IPS-NIHi7 (cell line): ENCODE measurements at regions not wholly inside any gene's neighbourhood (a gene's known extent, or its start where the extent isn't known, plus 50 kb on each side); places are given as distances from the start of the nearest gene placed in this dataset.

ENCODE experiments used
- DNase-seq: peaks from one replicate; pipeline ENCODE4 v3.0.0; 2012; ENCODE audit warnings: mixed read lengths; ENCODE audit errors: extremely low spot score

- DNase-seq, result no peak
Measured at GRCh38 chr12:92000597-92000996, 145.0 kb downstream of the BTG1 start.

GRCh38 chr12:91999823-92000222 lies 145.8 kb downstream of the BTG1 start:
- no peak for DNase-seq

- no peak for DNase-seq
Measured at GRCh38 chr12:91998316-91998715, 147.3 kb downstream of the BTG1 start.

- no peak for DNase-seq
Measured at GRCh38 chr12:91994208-91994797, 151.3 kb downstream of the BTG1 start.

- DNase-seq, result no peak
Measured at GRCh38 chr12:91993287-91994017, 152.2 kb downstream of the BTG1 start.

GRCh38 chr12:91991399-91992187 lies 154.1 kb downstream of the BTG1 start:
- no peak for DNase-seq

- no peak for DNase-seq
Measured at GRCh38 chr12:91990525-91990924, 155.1 kb downstream of the BTG1 start.

GRCh38 chr12:91989143-91989542 lies 156.5 kb downstream of the BTG1 start:
- no peak for DNase-seq

- DNase-seq, result no peak
Measured at GRCh38 chr12:91988086-91988923, 157.3 kb downstream of the BTG1 start.

GRCh38 chr12:91986084-91986483 lies 159.6 kb downstream of the BTG1 start:
- DNase-seq, result no peak

GRCh38 chr12:91985002-91985787 lies 160.5 kb downstream of the BTG1 start:
- DNase-seq, result no peak

GRCh38 chr12:91984556-91984955 lies 161.1 kb downstream of the BTG1 start:
- no peak for DNase-seq

GRCh38 chr12:91983935-91984334 lies 161.7 kb downstream of the BTG1 start:
- no peak for DNase-seq

GRCh38 chr12:91982946-91983345 lies 162.7 kb downstream of the BTG1 start:
- DNase-seq, result no peak

- DNase-seq, result no peak
Measured at GRCh38 chr12:91980389-91980821, 165.2 kb downstream of the BTG1 start.

- DNase-seq, result no peak
Measured at GRCh38 chr12:91978143-91978542, 167.5 kb downstream of the BTG1 start.

- no peak for DNase-seq
Measured at GRCh38 chr12:91975891-91976290, 169.8 kb downstream of the BTG1 start.

- DNase-seq, result no peak
Measured at GRCh38 chr12:91974541-91975085, 171.0 kb downstream of the BTG1 start.

GRCh38 chr12:91973813-91974212 lies 171.8 kb downstream of the BTG1 start:
- DNase-seq, result no peak

GRCh38 chr12:91972896-91973295 lies 172.8 kb downstream of the BTG1 start:
- DNase-seq, result no peak

GRCh38 chr12:91968777-91969171 lies 176.9 kb downstream of the BTG1 start:
- no peak for DNase-seq
